ELR (cell line): ENCODE measurements at regions not wholly inside any gene's neighbourhood (a gene's known extent, or its start where the extent isn't known, plus 50 kb on each side); places are given as distances from the start of the nearest gene placed in this dataset.
"Not testable (repeated sequence)": the region's sequence is repeated elsewhere in the genome, so short reads cannot be mapped to it uniquely, and the experiment has no call there.

Experiments
- DNase-seq: peaks from one replicate; pipeline ENCODE4 v3.0.0-alpha.2; 2015; ENCODE audit warnings: low read depth

DNA sequence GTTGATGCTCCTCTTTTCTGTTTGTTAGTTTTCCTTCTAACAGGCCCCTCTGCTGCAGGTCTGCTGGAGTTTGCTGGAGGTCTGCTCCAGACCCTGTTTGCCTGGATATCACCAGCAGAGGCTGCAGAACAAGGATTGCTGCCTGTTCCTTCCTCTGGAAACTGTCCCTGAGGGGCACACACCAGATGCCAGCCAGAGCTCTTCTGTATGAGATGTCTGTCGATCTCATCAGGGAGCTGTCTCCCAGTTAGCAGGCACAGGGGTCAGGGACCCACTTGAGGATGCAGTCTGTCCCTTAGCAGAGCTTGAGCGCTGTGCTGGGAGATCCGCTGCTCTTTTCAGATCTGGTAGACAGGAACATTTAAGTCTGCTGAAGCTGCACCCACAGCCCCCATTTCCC is 422.3 kb upstream of the SYNCRIP start:
- not testable (repeated sequence) for DNase-seq

DNA sequence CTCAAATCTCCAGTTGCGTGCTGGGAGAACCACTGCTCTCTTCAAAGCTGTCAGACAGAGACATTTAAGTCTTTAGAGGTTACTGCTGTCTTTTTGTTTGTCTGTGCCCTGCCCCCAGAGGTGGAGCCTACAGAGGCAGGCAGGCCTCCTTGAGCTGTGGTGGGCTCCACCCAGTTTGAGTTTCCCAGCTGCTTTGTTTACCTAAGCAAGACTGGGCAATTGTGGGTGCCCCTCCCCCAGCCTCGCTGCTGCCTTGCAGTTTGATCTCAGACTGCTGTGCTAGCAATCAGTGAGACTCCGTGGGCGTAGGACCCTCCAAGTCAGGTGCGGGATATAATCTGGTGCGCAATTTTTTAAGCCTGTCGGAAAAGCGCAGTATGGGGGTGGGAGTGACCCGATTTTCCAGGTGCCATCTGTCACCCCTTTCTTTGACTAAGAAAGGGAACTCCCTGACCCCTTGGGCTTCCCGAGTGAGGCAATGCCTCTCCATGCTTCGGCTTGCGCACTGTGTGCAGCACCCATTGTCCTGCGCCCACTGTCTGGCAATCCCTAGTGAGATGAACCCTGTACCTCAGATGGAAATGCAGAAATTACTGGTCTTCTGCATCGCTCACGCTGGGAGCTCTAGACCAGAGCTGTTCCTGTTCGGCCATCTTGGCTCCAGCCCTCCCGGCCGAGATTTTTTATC is 414.8 kb upstream of the SYNCRIP start:
- not testable (repeated sequence) for DNase-seq

DNA sequence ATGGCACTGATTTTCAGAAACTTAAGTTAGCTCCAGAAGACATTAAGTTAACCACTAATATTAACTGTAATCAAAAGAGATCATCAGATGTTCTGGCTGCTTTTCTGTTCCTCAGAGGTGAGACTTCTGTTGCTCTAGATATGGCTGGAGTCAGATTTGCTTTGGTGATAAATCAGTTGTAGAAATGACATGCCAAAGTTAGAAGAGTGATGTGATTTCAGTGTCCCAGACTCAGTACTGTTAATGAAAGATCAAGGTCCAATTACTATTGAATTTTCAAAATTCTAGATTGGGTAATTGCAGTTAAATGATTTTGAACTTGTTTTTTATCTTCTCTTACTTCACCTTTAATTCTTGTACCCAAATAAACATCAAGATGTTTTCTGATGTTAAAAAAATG is 402.4 kb upstream of the SYNCRIP start:
- no peak for DNase-seq

DNA sequence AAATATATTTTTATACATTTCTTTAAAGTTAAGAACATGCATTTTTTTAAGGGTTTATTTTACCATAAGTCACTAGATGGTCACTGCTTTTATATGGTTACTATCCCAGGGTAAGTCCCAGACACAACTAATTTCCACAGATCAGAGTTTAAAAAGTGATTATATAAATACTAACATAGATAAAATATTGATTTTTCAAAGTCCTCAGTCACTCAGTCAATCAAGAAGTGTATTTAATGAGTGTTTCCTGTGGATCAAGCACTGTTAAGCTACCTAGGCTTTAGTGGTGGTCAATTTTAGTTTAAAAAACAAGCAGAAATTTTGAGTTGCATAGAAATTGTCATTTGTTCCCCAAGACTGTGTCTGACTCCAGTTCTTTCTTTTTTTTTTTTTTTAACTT is 399.5 kb upstream of the SYNCRIP start:
- DNase-seq: no peak

DNA sequence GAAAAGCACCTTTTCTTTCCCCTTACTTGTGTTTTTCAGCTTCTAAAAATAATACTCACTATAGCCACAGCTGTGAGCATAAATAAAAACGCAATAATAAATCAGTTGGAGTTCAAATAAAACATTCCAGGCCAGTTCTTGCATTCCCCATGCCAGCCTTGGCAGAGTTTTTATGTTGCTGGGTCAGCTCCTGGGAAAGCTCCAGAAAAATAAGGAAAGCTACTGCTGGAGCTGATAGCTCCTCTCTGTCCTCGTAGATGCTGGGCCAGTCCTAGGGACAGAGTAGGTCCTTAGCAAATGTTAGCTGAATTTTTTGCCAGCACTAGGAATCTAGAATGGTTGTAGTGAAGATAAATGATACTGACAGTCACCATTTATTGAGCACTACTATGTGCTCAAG is 389.0 kb upstream of the SYNCRIP start:
- DNase-seq: no peak

DNA sequence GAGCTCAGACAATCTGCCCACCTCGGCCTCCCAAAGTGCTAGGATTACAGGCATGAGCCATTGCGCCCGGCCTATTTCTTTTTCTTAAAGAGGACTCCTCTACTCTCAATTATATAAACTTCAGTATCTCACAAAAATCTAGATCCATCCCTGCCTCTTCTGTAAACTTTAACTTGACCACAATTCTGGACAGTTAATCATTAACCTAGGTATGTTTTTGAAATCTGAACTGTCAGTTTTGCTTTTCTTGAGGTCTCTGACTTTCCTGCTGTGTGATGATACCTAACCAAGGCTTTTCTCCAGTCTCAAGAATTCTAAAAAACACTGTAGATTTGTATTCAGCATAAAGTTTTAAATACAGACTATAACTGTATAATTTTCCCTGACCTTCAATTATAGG is 388.2 kb upstream of the SYNCRIP start:
- no peak for DNase-seq

DNA sequence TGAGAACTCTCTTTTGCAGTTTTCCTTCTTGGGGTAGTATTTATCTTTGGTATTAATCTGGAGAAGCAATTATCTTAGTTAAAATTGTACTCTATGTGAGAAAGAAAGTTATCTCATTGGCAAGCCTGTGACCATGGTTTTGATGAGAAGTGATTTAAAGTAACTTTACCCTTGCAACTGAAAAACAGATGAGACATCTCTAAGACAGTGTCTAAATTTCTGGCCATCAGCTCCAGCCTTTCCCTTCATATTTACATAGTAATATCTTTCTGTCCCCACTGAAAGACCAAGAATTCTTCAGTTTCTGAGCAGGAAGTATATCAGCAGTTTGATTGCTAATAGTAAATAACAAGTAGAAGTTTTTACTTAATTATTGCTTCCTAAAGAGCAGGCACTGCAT is 386.1 kb upstream of the SYNCRIP start:
- no peak for DNase-seq

DNA sequence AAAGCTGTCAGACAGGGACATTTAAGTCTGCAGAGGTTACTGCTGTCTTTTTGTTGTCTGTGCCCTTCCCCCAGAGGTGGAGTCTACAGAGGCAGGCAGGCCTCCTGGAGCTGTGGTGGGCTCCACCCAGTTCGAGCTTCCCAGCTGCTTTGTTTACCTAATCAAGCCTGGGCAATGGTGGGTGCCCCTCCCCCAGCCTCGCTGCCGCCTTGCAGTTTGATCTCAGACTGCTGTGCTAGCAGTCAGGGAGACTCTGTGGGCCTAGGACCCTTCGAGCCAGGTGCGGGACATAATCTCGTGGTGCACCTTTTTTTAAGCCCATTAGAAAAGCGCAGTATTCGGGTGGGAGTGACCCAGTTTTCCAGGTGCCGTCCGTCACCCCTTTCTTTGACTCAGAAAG is 384.2 kb upstream of the SYNCRIP start:
- DNase-seq: not testable (repeated sequence)

DNA sequence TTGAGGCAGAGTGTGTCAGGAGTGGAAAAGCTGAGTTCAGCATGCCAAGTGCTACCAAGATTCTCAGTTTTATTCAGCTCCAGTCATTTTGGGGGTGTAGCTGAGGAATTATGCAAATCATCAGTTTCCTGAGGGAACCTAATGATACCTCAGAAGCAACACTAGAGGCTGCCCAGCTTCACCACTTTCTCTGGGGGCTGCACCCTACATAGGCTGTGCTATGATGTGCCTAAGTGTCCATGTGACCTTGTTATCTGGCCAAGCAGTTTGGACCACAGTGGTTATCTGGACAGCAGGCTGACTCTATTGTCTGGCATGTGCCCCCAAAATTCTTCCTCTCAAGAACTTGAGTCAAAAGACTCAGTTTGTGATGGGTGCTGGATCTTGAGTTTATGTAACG is 374.6 kb upstream of the SYNCRIP start:
- no peak for DNase-seq

DNA sequence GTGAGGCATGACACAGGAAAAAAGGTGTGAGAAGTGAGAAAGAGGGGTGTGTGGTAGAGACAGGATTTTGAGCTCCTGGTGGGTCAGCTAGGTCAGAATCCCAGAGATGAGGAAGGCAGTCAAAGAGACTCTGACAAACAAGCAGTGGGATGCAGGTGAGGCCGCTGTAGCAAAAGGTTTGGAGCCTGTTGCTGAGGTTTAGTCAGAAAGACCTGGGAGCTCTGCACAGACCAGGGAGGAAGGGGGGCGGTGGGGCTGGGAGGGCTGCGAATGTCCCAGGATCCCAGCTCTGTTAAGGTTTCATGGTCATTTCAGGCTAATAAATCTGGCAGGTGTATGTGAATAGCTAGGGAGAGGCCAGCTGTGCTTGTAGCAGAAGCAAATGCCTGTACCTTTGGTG is 373.9 kb upstream of the SYNCRIP start:
- DNase-seq: no peak

DNA sequence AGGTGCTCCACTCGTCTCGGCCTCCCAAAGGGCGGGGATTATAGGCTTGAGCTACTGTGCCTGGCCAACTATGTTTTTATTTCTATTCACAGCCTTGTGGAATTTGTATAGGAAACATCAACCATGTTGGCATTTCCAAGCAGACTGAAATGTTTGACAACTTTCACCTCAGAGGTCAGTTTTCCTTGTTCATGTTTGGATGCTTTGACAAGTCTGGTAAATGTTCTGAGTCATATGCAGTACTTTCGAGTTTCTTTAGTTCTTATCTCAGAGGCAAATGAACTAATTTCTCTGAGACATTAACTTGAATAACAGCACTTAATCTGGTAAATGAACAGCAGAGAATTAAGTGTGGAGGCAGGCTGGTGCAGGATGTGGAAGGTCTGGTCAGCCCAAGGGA is 373.4 kb upstream of the SYNCRIP start:
- DNase-seq: no peak

DNA sequence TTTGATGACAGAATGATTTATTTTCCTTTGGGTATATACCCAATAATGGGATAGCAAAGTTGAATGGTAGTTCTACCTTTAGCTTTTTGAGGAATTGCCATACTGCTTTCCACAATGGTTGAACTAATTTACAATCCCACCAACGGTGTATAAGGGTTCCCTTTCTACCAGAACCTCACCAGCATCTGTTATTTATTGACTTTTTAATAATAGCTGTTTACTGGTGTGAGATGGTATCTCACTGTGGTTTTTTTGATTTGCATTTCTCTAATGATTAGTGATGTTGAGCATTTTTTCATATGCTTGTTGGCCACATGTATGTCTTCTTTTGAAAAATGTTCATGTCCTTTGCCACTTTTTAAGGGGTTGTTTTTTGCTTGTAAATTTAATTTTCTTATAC is 370.3 kb upstream of the SYNCRIP start:
- not testable (repeated sequence) for DNase-seq

DNA sequence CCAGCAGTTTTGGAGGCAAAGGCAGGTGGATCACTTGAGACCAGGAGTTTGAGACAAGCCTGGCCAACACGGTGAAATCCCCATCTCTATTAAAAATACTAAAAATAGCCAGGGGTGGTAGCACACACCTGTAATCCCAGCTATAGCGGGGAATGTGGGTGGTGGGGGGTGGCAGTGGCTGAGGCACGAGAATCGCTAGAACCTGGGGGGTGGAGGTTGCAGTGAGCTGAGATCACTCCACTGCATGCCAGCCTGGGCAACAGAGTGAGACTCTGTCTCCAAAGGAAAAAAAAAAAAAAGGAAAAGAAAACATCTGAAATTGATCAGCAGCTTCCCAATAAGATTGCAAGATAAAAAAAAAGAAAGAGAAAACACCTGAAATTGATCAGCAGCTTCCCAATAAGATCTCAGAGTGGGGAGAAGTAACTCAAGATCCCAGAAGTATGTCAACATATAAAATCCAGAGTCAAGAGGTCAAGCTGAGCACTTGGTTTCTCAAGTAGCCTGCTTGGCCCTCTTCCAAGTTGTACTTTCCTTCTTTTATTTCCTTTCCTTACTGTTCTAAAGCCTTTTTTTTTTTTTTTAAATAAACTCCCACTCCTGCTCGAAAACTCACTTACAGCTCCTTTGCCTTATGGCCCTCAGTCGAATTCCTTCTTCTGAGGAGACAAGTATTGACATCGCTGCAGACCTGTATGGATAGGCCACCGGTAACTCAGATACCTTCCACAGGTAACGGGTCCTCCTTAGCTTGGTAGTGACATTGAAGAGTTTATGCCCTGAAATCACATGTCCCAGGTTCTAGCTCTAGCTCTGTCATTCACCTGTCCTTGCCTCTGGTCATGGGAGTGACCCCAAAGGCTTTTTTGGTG is 368.5 kb upstream of the SYNCRIP start:
- no peak for DNase-seq

DNA sequence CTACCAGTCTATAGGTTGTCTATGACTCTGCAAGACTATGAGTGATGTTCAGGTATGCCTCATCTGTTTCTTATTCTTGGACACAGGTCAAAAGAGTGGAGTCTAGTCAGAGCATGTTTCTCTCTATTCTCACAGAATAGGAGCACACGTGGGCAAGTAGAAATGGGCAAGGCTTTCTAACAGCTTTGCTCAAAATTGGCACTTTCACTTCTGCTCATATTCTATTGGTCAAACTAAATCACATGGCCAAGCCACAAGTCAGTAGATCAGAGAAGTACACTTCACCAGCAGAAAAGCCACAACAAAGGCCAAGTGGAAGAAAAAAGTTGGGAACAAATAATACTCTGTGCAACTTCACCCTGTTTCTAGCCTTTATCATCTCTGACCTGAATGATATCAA is 354.5 kb upstream of the SYNCRIP start:
- no peak for DNase-seq

DNA sequence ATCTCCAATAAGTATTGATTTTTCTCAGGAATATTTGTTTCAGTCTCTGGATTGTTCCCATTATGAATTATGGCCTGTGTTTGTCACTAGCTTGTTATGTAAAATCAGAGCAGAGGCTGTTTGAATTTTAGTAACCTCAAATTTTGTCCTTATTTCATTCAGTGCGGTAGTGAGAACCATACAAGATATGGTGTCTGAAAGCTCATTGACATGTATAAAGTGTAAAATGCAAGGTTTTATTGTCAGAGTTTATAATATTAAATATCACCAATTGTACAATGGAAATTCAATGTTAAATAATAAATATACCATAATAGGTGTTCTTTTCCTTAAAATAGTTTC is 353.3 kb upstream of the SYNCRIP start:
- DNase-seq: no peak

DNA sequence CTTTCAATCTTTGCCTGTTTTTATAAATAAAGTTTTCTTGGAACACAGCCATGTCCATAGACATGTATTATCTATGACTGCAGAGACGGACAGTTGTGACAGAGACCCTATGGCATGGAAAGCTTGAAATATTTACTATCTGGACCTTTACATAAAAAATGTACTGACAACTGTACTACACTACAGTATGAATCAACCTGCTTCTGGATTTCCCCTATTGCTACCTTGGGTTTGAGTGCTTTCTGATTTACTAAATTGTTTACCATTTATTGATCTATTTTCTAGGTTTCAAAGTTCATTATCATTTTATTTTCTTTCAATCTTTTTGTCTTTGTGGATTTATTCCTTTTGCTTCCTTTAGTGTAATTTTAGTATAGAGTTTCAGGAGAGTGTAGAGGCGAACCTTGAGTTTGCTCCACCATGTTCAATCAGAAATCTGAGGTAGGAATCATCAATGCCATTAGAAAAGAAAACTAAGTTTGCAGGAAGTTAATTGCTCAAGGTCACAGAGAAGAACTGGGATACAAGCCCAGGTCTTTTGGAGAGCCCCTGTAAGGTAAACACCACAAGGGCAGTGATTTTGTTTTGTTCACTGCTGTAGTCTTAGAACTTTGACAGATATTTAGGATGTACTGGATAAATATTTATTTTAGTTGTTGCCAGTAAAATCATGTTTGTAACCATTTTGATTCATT is 352.8 kb upstream of the SYNCRIP start:
- DNase-seq: no peak

DNA sequence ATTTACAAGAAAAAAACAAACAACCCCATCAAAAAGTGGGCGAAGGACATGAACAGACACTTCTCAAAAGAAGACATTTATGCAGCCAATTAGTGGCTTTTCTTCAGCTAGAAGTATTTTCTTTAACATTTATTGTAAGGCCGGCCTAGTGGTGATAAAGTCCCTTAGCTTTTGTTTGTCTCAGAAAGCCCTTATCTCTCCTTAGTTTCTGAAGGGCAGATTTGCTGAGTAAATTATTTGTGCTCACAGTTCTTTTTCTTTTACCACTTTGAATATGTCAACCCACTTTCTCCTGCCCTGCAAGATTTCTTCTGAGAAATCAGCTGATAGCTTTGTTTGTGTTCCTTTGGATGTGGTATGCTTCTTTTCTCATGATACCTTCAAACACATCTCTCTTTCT is 344.0 kb upstream of the SYNCRIP start:
- no peak for DNase-seq

DNA sequence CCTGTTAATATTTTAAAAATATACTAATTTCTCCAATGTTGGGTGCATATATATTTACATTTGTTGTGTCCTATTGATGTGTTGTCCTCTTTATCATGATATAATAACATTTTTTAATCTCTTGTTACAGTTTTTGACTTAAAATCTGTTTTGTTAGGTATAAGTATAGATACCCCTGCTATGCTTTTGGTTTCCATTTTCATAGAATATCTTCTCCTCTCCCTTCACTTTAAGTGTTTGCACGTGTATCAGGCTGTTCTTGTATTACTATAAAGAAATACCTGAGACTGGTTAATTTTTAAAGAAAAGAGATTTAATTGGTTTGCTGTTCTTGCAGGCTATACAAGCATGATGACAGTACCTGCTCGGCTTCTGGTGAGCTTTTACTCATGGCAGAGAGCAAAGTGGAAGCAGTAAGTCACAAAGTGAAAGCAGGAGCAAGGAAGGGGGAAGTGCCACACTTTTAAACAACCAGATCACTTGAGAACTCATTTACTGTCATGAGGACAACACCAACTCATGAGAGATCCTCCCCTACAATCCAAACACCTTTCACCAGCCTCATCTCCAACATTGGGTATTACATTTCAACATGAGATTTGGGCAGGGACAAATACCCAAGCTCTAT is 340.5 kb upstream of the SYNCRIP start:
- no peak for DNase-seq

DNA sequence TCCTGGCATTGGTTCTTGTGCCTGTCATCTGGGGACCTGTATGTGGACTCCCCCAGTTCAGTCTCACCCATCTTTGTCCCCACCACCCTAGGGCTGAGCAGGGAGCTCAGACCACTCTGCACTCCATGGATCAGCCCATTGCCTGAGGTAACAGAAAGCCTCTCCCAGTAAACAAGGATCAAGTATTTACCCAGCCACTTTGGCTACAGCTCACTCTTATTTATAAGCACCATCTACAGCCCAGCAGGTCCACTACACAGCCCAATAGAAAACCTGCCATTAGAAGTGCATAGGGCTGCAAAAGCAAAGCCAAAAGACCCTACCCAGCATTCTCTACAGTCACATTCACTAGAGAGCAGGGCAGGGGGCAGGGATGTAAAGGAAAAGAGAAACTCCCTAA is 335.0 kb upstream of the SYNCRIP start:
- DNase-seq: no peak

DNA sequence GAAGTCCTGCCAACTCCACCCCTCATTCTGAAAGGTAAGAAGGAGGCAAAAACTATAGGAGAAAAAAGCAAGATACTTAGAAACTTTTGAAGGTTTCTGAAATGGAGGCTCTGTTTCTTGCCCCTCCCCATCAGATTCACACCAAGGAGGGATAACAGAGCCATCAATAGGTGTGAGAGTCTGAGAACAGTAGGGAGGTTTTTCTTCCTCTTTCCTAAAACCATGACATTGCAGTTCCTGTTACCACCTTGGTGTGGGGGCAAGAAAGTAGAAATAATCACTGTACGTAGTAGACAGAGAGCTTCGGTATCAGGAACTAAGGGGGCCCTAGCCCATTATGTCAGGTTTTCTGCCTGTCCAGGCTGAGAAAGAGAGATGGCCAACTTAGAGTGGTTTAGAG is 333.3 kb upstream of the SYNCRIP start:
- no peak for DNase-seq

DNA sequence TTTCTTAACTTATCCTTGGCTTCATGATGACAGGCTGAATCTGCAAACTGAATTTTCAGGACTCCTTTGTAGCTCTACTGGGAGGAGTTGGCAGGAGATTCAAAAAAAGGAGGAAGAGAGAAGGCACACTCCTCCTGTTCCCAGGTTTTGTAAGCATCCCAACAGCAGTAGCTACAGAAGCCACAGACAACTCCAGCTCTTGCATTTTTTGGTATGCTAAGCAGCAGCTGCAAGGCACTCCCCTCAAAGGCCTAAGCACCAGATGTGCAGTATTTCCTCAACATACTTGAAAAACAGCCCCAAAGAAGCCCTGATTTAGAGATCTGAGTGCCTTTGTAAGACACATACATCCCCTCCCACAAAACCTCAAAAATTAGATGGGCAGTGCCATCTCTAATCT is 328.6 kb upstream of the SYNCRIP start:
- DNase-seq: no peak

DNA sequence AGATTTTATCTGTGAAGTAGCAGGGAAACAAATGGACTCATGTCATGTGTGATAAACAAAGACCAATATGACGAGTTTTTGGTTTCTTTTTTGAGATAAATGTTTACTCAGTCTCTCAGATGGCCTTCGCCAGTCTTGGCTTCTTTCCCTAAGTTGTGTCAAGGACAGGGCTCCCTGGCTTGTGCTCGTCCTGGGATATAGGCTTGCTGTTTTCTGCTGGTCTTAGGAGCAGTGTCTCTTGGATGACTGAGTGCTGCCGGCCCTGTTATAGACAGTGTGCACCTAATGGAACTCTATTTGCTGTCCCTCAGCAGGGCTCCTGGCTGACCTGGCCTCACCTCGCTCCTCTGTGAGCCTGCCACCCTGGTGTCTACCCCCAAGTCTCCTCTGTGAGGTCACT is 324.1 kb upstream of the SYNCRIP start:
- DNase-seq: no peak

DNA sequence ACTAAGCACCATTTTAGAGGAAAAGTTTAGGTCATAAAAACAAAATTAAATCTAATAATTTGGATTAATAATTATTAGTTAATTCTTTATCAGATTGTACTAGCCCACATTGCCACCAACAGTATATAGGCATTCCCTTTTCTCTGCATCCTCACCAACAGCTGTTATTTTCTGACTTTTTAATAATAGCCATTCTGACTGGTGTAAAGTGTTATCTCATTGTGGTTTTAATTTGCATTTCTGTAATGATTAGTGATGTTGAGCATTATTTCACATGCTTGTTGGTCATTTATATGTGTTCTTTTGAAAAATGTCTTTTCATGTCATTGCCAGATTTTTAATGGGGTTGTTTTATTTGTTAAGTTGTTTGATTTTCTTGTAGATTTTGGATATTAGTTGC is 319.1 kb upstream of the SYNCRIP start:
- DNase-seq: no peak
